H1 (cell line): ENCODE measurements at regions not wholly inside any gene's neighbourhood (a gene's known extent, or its start where the extent isn't known, plus 50 kb on each side); places are given as distances from the start of the nearest gene placed in this dataset.

Experiments
- CTCF ChIA-PET: fragments of 300-600 bp; sonication (Branson Sonifier 250); formaldehyde crosslinking; loops from one replicate; lab custom pipeline; 2021; ENCODE audit not compliant: partially characterized antibody; lab: Charles Lee
- POLR2A ChIA-PET: fragments of 300-600 bp; sonication (Branson Sonifier 250); formaldehyde crosslinking; loops from one replicate; lab custom pipeline; 2021; ENCODE audit warnings: inconsistent platforms; ENCODE audit not compliant: partially characterized antibody; lab: Charles Lee
- DNase-seq, 2 experiments: peaks; one replicate each; pipeline versions ENCODE4 v3.0.0 to v3.0.0-alpha.2; 2010 to 2022; ENCODE audit warnings: low spot score in 2 of 2, low read depth in 1 of 2, mixed read lengths in 1 of 2
- FAIRE-seq: peaks from 2 replicates; lab custom pipeline; 2011; peaks lifted over from hg19 to GRCh38; lab: Jason Lieb, UNC
- H2AFZ ChIP-seq: 2 replicates; pipeline ENCODE4 v1.8.1; 2012; ENCODE audit warnings: low read length, inconsistent platforms
- H2AK5ac ChIP-seq: 2 replicates; pipeline ENCODE4 v1.6.1; 2013; ENCODE audit warnings: low read depth, low read length
- H2BK120ac ChIP-seq: replicated peaks from 2 replicates; pipeline ENCODE3; 2013; ENCODE audit warnings: low read depth, low read length, inconsistent platforms
- H2BK12ac ChIP-seq: 2 replicates; pipeline ENCODE4 v1.6.1; 2013; ENCODE audit warnings: low read depth, low read length
- H2BK15ac ChIP-seq: 2 replicates; pipeline ENCODE4 v1.6.1; 2013; ENCODE audit warnings: low read length
- H2BK20ac ChIP-seq: 2 replicates; pipeline ENCODE4 v1.6.1; 2013; ENCODE audit warnings: low read length
- H2BK5ac ChIP-seq: 2 replicates; pipeline ENCODE4 v1.6.1; 2013; ENCODE audit warnings: low read depth, low read length
- H3K14ac ChIP-seq: 2 replicates; pipeline ENCODE4 v1.6.1; 2013; ENCODE audit warnings: inconsistent platforms; ENCODE audit not compliant: insufficient read length
- H3K18ac ChIP-seq: 2 replicates; pipeline ENCODE4 v1.6.1; 2013; ENCODE audit warnings: low read length; ENCODE audit errors: extremely low read depth
- H3K23ac ChIP-seq: 2 replicates; pipeline ENCODE4 v1.6.1; 2013; ENCODE audit warnings: inconsistent platforms; ENCODE audit not compliant: insufficient read length
- H3K23me2 ChIP-seq: 2 replicates; pipeline ENCODE4 v1.6.1; 2013; ENCODE audit warnings: low read depth, low read length
- H3K27ac ChIP-seq: 2 replicates; pipeline ENCODE4 v1.6.1; 2011; ENCODE audit warnings: low read depth, low read length, inconsistent platforms
- H3K27me3 ChIP-seq, 4 experiments: replicated peaks in 1 of 4; 1 replicate in 1 of 4; 2 replicates in 3 of 4; pipeline versions ENCODE4 v1.6.1 to v1.8.1; 2011 to 2013; ENCODE audit warnings: low read length in 3 of 4, mild to moderate bottlenecking in 3 of 4, inconsistent platforms in 2 of 4, mixed read lengths in 2 of 4, moderate library complexity in 1 of 4; ENCODE audit not compliant: control insufficient read depth in 3 of 4, insufficient read depth in 3 of 4; ENCODE audit errors: extremely low read depth in 1 of 4
- H3K36me3 ChIP-seq, 4 experiments: 2 replicates each; pipeline versions ENCODE4 v1.6.1 to v1.8.1; 2011 to 2013; ENCODE audit warnings: mild to moderate bottlenecking in 4 of 4, low read length in 3 of 4, moderate library complexity in 2 of 4, control low read depth in 1 of 4, inconsistent platforms in 1 of 4; ENCODE audit not compliant: insufficient read depth in 4 of 4, control insufficient read depth in 2 of 4
- H3K4ac ChIP-seq: replicated peaks from 2 replicates; pipeline ENCODE3; 2013; ENCODE audit warnings: low read length, low read depth, mixed read lengths, inconsistent platforms; ENCODE audit not compliant: insufficient read length
- H3K4me1 ChIP-seq, 4 experiments: replicated peaks in 1 of 4; 1 replicate in 1 of 4; 2 replicates in 3 of 4; pipeline versions ENCODE4 v1.6.1 to v1.8.1; 2011 to 2013; ENCODE audit warnings: low read length in 3 of 4, inconsistent platforms in 2 of 4, mixed read lengths in 1 of 4; ENCODE audit not compliant: insufficient read depth in 4 of 4, control insufficient read depth in 3 of 4
- H3K4me2 ChIP-seq, 2 experiments: 2 replicates each; pipeline versions ENCODE4 v1.6.1 to v1.8.1; 2011 to 2013; ENCODE audit warnings: low read depth in 2 of 2, low read length in 2 of 2, control low read depth in 1 of 2, inconsistent platforms in 1 of 2, mild to moderate bottlenecking in 1 of 2; ENCODE audit not compliant: insufficient read depth in 1 of 2
- H3K4me3 ChIP-seq, 4 experiments: fragments of 200-600, 300-600 bp in 1 of 4; sonication (generic), shearing (Covaris generic), sonication (Bioruptor Twin) in 1 of 4; 2 replicates each; pipeline versions ENCODE4 v1.5.1 to v1.8.1; 2011 to 2016; ENCODE audit warnings: low read length in 4 of 4, low read depth in 3 of 4, control low read depth in 2 of 4, inconsistent platforms in 2 of 4, mild to moderate bottlenecking in 2 of 4, mixed read lengths in 1 of 4, moderate library complexity in 1 of 4; ENCODE audit not compliant: insufficient read depth in 2 of 4; ENCODE audit errors: extremely low read depth in 1 of 4
- H3K56ac ChIP-seq: replicated peaks from 2 replicates; pipeline ENCODE3; 2013; ENCODE audit warnings: low read depth, mild to moderate bottlenecking, mixed read lengths, low read length, inconsistent platforms; ENCODE audit not compliant: insufficient read length
- H3K79me1 ChIP-seq: 2 replicates; pipeline ENCODE4 v1.6.1; 2013; ENCODE audit warnings: low read depth, low read length, control low read depth
- H3K79me2 ChIP-seq, 2 experiments: 2 replicates each; pipeline versions ENCODE4 v1.6.1 to v1.8.1; 2012 to 2013; ENCODE audit warnings: low read length in 2 of 2, mild to moderate bottlenecking in 2 of 2, inconsistent platforms in 1 of 2; ENCODE audit not compliant: insufficient read depth in 2 of 2, control insufficient read depth in 1 of 2
- H3K9ac ChIP-seq, 4 experiments: replicated peaks in 1 of 4; 1 replicate in 1 of 4; 2 replicates in 3 of 4; pipeline versions ENCODE4 v1.6.1 to v1.8.1; 2011 to 2013; ENCODE audit warnings: low read depth in 3 of 4, low read length in 3 of 4, control low read depth in 2 of 4, mild to moderate bottlenecking in 2 of 4, moderate library complexity in 2 of 4, inconsistent platforms in 1 of 4; ENCODE audit errors: extremely low read depth in 1 of 4
- H3K9me3 ChIP-seq, 2 experiments: 2 replicates each; pipeline versions ENCODE4 v1.6.1 to v1.8.1; 2012 to 2013; ENCODE audit warnings: mild to moderate bottlenecking in 2 of 2, moderate library complexity in 2 of 2, control low read depth in 1 of 2, inconsistent platforms in 1 of 2, low read depth in 1 of 2, low read length in 1 of 2, mixed read lengths in 1 of 2; ENCODE audit not compliant: insufficient read depth in 2 of 2
- H4K20me1 ChIP-seq, 2 experiments: replicated peaks in 1 of 2; 2 replicates each; pipeline versions ENCODE3 to v1.8.1; 2011 to 2013; ENCODE audit warnings: inconsistent platforms in 2 of 2, low read length in 2 of 2, mild to moderate bottlenecking in 1 of 2; ENCODE audit not compliant: insufficient read depth in 2 of 2, control insufficient read depth in 1 of 2
- H4K5ac ChIP-seq: 2 replicates; pipeline ENCODE4 v1.6.1; 2013; ENCODE audit warnings: low read length, low read depth, mixed read lengths, inconsistent platforms; ENCODE audit not compliant: insufficient read length
- H4K8ac ChIP-seq: 2 replicates; pipeline ENCODE4 v1.8.0; 2013; ENCODE audit warnings: mild to moderate bottlenecking, moderate library complexity, low read length, inconsistent platforms; ENCODE audit not compliant: insufficient read depth; ENCODE audit errors: extremely low read depth
- H4K91ac ChIP-seq: replicated peaks from 2 replicates; pipeline ENCODE3; 2013; ENCODE audit warnings: low read length, mixed read lengths, inconsistent platforms; ENCODE audit not compliant: insufficient read length
- WGBS, 2 experiments: shearing (Covaris generic) in 1 of 2; methylation state at CpG; one replicate each; pipeline versions ENCODE4 v1.1.6 to v1.1.7; 2013 to 2015; ENCODE audit warnings: low lambda C conversion rate in 2 of 2, mixed read lengths in 2 of 2, inconsistent platforms in 1 of 2, low coverage in 1 of 2, missing lambda C conversion rate in 1 of 2; ENCODE audit not compliant: insufficient replicate concordance in 2 of 2, insufficient coverage in 1 of 2, insufficient read length in 1 of 2; ENCODE audit errors: extremely low coverage in 1 of 2, missing lambda C conversion rate in 1 of 2; 5-methylcytosine and 5-hydroxymethylcytosine counted together

DNA sequence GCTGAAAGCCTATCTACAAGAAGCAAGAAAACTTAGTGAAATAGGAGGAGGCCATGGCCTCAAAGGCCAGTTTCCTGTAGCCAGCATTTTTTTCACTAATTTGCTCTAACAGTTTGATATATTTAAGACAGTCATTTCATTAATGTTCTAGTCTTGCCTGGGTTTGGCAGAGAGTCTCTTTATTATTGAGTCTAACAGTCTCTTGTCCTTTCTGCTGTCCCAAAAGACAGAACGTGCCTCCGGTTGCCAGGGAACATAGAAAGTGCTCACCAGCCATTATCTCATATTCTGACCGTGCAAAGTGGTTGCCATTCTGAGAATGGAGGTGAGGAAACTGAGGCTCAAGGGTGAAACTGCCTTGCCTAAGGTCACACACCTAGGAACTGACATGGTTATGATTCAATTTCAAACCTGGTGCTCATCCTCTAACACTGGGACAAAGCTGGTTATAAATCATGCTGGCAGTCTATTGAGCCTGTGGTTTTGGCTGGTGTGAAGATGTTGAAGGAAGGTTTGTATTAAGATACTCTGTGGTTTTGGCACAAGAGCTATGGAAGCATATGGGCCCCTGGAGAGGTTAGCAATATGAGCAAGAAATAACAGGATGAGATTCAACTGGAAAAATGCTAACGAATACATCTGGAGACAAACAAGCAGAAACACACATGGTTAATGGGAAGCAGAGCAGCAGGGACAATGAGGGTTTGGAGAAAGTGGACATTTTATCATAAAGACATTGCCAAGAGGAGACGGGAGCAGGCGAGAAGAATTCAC lies 903.3 kb upstream of the KLHL29 start:
- 89% methylated on average over 6 of the region's 6 CpGs; no CpG with 5 or more reads in 1 of the 2 experiments for WGBS, 2 experiments
- no peak overlapping the region for H3K27ac ChIP-seq

More for the DNA sequence above, 903.3 kb upstream of the KLHL29 start:
- POLR2A ChIA-PET = no interaction called here
- Histone ChIP-seq H4K91ac (no peak overlapping the region), H2BK120ac (no peak overlapping the region), H3K23ac (no peak overlapping the region), H3K27me3 (no peaks in the 10 kb centered on the region), H3K4me3 (no peak overlapping the region), H3K56ac (no peak overlapping the region), H4K8ac (no peak overlapping the region), H2AK5ac (no peak overlapping the region), H3K18ac (no peak overlapping the region), H3K4ac (no peak overlapping the region), H2AFZ (no peak overlapping the region), H3K14ac (no peak overlapping the region), H4K20me1 (no peaks in the 10 kb centered on the region), H2BK12ac (no peak overlapping the region), H2BK5ac (no peak overlapping the region), H3K9ac (no peak overlapping the region), H2BK20ac (no peak overlapping the region), H3K79me1 (no peaks in the 10 kb centered on the region), H3K79me2 (no peaks in the 10 kb centered on the region), H4K5ac (no peak overlapping the region), H3K9me3 (no peaks in the 10 kb centered on the region), H3K36me3 (no peaks in the 10 kb centered on the region), H2BK15ac (no peak overlapping the region), H3K23me2 (no peaks in the 10 kb centered on the region; the same call in 1 of the 2 replicates), H3K4me2 (no peak overlapping the region), H3K4me1 (no peaks in the 10 kb centered on the region)
- FAIRE-seq (no peak), DNase-seq (no peak)
- CTCF ChIA-PET = no interaction called here
